A549 (cell line): ENCODE measurements at regions not wholly inside any gene's neighbourhood (a gene's known extent, or its start where the extent isn't known, plus 50 kb on each side); places are given as distances from the start of the nearest gene placed in this dataset.

Experiments
- CEBPB ChIP-seq, 2 experiments: fragments of >200 bp in 1 of 2; sonication (Bioruptor Twin) in 1 of 2; formaldehyde crosslinking in 1 of 2; IDR thresholded peaks; 2 replicates each; pipeline ENCODE4 v1.6.1; 2012 to 2016
- CTCF ChIP-seq: fragments of >200 bp; sonication (Bioruptor Twin); formaldehyde crosslinking; IDR thresholded peaks from 3 replicates; pipeline ENCODE4 v1.5.1; 2016
- HDAC2 ChIP-seq: fragments of 200-600 bp; sonication (generic); IDR thresholded peaks from 2 replicates; pipeline ENCODE4 v1.6.1; 2016
- MAFK ChIP-seq: fragments of 450-650 bp; IDR thresholded peaks from 2 replicates; pipeline ENCODE4 v1.6.1; 2014; ENCODE audit not compliant: partially characterized antibody
- POLR2A ChIP-seq: IDR thresholded peaks from 2 replicates; pipeline ENCODE4 v1.6.1; 2012; ENCODE audit warnings: mild to moderate bottlenecking, low read length
- USF2 ChIP-seq: fragments of 450-650 bp; IDR thresholded peaks from 2 replicates; pipeline ENCODE4 v1.6.1; 2014; ENCODE audit warnings: antibody characterized with exemption

- TF ChIP-seq CEBPB (IDR thresholded peaks at IDR 0.05) (no peak), HDAC2 (no peak), CTCF (no peak), POLR2A (no peak), USF2 (no peak), MAFK (no peak)
Measured at GRCh38 chr12:58325561-58325960, 384.2 kb downstream of the ATP23 start.
